ENCODE measurements at regions not wholly inside any gene's neighbourhood (a gene's known extent, or its start where the extent isn't known, plus 50 kb on each side); places are given as distances from the start of the nearest gene placed in this dataset.
"Not testable (repeated sequence)": the region's sequence is repeated elsewhere in the genome, so short reads cannot be mapped to it uniquely, and the experiment has no call there.

DNA sequence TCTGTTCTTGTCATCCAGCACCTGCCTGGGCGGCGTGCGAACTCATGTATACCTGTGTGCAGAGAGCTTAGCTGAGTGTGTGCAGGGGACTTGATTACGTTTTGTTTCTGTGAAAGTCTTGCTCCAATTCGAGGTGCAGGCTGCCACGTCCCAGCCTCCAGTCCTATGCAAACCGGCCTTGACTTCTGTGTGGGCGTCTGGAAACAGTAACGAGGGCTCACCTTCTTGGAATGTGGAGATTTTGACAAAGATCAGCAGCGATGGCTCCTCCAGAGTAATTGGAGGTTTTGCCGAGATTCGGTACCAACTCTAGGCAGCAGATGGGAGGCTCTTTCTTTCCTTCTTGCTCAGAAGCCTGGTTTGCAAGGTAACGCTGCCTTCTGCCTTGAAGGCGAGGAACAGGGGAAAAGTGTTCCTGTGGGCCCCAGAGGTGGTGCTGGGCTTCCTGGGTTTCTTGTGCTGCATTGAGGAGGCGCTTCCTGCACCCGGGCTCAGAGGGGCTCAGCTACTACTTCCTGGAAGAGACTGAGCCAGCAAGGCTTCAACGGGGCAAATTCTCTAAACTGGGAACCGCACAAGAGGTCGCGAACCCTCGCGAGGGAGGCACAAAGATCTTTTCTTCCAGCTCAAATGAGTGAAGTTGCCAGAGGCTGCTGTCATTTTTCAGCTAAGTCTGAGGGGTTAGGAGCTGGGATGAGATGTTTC is 249.0 kb downstream of the AACS start:
- DNase-seq = no peak

DNA sequence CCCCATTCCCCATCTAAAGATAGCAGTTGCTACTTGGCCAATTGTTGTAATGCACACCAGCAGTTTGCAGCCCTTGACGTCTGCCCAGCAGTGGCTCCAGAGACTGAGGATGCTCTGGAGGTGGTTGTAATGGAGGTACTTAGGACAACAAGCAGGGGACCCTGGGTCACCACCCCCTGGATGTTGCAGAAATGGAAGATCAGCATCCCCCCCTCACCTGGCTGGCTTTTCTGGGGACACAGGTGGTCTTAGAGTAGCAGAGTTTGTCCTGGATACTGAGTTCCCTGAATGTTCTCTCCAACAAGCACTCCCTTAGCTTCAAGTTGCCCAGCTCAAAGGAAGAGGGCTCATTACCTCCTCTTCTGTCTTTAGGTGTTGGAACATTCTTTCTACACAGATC is 250.5 kb downstream of the AACS start:
- DNase-seq = no peak

DNA sequence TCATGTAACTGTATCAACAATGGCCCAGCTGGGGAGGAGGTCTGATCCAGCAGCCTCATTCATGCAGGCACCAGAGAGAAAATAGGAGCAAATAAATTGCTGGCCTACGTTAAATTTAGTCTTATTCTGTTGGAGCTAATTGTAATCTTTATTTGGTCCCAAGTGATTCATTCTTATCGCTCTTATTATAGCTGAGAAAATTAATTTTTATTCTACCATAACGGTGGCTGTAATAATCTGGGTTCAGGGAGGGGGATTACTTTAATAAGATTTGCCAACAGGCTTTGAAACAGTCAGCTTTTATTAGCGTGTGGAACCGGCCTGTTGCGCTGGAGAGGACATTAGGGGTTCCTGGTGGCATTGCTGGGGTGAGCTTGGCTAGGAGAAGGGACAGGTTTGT is 254.9 kb downstream of the AACS start:
- DNase-seq = no peak

DNA sequence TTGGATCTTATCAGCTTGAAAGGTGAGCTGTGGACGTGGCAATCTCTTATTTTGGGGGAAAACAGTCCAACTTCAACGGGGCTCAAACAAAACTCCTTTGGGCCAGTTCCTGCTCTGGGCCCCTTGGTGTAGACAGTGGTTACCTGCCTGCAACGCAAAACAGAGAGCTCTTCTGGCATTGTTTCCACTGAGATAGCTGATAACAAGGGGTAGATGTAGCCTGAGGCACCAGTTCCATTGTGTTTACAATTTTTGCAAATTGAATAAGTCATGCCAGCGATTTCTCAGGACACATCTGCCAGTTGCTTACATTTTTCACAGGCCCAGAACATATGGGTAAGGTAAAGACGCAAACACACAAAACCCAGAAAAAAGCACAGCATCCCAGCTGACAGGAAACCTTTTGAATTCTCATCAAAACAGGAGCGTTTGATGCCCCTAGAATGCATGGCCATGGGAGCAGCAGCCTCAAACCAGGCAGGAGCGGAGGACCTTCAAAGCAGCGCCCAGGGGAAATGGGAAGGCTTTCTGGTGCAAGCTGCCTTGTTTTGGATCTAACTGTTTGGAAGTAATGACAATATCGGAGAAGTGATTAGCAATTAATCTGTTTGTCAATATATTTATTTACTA is 259.7 kb downstream of the AACS start:
- DNase-seq = no peak

DNA sequence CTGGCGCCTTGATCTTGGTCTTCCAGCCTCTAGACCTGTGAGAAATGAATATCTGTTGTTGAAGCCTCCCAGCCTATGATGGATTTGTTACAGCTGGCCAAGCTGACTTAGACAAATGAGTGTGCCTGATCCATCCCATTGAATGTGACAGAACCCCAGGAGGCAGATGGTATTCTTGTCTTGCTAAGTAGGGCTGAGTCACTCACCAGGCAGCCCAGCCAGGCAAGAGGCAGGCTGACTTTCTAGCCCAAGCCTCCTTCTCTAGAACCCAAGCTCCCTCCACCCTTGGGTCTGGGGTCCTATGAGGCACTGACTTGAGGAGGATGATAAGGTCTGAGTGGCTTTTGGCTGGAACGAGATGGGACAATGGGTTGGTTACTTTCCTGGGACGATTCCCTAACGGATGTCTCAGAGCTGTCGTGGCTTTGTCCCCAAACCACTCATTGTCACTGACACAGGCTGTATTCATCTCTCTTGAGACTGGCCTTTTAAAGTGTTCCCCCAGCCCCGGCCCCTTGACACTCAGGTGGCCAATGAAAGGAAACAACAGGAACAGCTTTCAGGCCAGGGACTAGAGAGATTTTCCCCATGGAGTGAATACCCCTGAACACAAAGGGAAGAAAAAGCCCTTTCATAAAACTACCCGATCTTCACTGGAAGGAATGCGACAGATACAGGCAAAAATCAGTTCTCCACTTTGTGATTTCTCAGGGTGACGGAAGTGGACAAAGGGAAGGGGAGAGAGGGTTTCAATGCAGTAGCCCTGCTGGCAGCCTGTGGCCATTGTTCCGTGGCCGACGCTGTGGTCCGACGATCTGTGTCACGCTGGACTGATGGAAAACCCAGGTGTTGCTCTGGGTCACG is 264.2 kb downstream of the AACS start:
- no peak for DNase-seq

DNA sequence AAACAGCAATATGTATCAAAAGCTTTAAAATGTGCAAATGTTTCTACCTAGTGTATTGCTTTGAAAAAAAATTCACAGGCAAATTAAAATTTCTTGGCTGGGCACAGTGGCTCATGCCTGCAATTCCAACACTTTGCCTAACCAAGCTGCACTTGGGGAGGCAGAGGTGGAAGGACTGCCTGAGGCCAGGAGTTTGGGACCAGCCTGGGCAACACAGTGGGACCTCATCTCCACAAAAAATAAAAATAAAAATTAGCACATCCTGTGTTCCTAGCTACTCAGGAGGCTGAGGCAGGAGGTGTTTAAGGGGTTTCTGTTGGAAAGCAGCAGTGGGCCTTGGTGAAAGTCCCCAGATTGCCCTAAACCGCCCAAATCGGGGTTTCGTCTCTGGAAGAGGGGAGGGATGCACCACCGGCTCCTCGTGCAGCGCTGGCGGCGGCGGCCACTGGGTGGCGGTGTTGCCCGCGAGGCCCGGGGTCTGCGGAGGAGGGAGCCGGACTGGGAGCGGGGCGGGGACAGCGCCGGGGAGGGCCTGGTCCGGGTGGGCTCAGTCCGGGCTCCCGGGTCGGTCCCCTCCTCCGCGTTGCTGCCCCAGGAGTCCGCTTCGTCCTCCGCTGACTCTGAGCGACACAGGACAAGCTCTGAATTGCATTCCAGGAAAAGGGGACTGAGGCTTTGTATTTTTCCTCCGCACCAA is 265.6 kb downstream of the AACS start:
- DNase-seq = peak; percentile 3

DNA sequence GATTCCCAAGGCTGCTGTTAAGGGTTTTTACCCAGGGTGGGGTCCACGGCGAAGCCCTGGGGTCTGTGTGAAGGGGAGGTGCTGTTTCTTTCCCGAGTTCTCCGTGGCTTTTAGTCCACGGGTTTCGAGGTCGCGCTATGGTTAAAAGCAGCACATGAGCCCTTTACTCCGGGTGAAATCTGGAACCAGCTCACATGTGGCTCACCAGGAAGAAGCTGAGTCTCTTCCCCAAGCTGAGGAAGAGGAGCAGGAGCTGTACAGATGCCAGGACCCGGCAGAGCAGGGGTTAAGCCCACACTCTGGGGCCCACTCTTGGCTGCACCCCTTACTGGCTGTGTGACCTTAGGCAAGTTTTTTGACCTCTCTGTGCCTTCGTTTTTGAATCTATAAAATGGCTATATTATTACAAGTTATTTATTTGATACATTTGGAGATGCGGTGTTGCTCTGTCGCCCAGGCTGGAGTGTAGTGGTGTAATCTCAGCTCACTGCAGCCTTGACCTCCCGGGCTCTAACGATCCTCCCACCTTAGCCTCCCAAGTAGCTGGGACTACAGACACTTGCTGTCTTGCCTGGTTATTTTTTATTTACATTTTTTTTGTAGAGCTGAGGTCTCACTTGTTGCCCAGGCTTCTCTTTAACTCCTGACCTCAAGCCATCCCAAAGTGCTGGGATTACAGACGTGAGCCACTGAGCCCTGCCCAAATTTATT is 266.3 kb downstream of the AACS start:
- DNase-seq = no peak

DNA sequence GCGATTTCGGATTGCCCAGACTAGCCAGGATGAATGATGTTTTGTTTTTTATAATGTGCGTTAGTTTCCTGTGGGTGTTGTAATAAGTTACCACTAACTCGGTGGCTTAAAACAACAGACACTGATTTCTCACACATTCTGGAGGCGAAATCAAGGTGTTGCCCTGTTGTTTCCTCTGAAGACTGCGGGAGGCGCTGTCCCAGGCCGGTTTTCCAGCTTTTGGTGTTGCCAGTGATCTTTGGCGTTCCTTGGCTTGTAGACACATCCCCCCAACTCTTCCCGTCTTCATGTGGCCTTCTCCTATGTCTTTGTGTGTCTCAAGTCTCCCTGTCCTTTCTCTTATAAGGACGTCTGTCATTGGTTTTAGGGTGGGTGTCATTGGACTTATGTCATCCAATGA is 267.7 kb downstream of the AACS start:
- no peak for DNase-seq

DNA sequence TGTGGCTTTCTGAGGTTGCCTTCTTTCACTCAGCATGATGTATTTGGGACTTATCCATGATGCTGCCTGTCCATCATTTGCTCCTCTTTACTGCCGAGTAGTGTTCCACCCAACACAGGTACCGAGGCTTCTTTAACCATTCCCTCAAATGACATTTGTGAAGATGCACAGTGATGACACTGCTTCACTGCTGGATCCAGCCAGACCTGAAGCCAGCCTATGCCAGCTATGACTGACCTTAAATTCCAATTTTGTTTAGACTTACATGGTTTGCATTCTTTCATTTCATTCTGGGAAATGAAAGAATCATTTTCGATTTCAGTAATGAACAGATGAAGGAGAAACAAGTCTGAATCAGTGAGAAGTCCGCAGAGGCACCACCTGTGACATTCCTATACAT is 271.0 kb downstream of the AACS start:
- DNase-seq = no peak

DNA sequence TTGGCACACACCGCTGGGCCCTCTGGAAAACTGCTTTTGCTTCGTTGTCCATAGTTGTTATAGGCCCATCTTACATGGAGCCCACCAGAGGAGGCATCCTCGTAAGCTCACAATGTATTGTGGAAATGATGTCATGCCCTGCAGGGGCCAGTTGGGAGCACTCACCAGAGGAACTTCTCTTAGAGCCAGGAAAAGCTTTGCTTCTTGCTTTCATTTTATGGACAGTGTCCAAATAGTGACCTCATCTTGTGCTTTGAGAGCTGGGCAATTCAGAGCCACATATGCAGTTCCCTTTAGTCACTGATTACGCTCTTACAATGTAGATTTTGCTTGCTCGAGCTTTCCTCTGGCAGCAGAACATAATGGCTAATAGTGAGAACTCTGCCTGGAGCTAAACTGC is 275.6 kb downstream of the AACS start:
- DNase-seq = no peak

DNA sequence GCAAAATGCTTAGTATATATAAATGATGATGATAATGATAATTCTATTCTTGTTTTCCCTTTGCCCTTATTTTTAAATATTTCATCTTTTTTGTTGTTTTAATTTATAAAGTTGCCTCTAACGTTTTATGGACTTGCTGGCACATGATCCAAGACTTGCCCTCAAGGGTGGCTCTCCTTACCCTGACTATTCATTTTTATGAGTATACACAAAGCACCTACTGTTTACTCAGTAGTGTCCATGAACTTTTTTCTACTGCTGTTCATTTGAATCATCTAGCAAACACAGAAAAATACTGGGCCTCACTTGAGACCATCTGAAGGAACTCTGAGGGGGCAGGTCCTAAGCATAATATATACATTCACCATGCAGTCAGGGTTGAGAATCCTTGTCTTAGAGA is 276.2 kb downstream of the AACS start:
- DNase-seq = no peak

DNA sequence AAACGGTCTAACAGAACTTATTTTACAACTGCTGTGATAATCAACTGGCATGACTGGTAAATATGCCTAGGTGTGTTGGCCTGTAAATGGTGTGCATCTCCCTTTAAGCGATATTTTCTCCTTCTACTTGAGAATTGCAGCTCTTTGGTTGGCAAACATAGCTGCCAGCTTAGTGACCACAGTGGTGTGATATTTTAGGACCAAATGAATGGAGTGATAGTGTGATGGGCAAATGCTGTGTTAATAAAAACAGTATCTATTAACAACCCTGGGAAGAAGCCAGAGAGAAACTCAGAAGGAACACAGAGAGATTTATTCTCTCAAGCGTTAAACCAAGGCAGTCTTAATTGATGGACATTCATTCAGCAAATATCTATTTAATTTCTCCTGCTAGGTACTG is 278.4 kb downstream of the AACS start:
- no peak for DNase-seq

DNA sequence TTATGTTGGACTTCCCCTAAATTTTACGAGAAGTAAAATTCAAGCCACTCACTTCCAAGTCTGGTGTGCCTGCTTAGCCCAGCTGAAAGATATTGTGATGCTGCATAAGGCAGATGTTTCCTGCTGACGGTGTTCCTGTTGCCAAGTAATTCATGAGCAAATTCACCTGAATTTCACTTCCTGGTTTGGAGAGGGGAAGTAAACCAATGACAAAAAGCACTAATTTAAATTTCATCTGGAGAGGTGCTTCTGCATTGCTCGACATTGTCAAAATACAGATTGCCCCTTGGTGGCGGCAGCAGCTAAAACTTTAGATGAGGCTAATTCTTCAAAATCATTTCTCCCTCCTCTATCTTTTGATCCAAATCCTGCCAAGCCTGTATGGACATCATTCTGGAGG is 281.1 kb downstream of the AACS start:
- no peak for DNase-seq

DNA sequence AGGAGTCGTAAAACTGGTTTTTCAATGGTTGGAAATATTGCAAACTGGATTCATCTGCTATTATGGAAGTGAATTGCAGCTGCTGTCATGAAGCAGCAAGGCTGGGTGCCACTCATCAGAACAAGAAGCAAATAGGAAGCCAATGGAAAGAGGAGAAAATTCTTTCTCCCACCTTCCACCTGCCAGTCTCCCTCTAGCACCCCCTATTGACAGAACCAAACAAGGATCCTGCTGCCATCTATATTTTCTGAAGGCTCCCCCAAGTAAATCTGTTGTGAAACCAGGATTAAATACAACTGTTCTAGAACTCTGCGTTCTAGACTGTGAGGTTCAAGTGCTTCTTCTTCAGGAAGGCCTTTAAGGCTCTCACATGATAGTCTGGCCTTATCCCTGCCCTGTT is 286.6 kb downstream of the AACS start:
- DNase-seq = no peak

DNA sequence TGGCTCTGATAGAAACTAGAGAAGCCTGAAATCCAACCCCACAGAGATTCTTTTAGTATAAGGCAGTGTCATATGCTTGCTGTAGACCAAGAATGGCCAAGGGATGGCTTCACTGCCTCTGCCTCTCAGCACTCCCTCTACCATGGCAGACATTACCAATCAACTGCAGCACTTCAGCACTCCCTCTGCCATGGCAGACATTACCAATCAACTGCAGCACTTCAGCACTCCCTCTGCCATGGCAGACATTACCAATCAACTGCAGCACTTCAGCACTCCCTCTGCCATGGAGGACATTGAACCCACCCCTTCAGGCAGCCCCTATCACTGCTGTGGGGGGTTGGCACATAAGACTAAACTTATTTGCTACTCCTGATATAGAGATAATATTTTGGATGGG is 287.8 kb downstream of the AACS start:
- not testable (repeated sequence) for DNase-seq

DNA sequence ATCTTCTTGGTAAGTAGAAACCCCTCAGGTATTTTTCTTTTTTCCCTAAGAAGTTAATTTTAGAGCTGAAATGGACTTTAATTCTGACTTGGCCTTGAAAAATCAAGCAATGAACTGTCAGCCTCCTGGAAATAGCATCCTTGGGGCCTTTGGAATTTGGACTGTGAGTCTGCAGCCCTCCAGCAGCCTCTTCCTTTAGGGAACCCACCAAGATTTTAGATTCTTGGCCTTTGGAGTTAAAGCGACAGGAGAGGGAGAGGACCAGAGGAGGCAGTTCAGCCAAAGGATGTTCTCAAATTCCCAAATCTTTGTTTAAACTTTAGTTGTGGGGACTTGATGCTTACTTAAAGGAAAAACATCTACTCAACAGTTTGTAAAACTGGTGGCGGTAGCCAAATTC is 288.6 kb downstream of the AACS start:
- no peak for DNase-seq

DNA sequence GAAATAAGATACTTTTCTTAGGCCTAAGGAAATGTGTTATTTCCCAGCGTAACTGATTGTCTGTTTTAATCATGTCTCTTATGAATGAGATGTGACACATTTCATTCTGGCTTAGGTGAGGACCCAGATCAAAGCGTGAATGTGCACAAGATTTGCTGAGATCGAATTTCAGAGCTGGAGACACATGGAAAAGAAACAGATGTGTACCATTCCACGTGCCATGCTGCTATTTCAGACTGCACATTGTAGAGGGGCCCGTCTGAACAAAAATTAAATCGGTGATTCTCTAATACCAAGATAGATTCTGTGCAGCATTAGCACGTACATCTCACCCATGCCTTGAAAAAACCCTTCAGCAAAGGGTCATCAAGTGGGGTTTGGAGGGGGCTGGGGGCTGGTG is 290.4 kb downstream of the AACS start:
- no peak for DNase-seq

DNA sequence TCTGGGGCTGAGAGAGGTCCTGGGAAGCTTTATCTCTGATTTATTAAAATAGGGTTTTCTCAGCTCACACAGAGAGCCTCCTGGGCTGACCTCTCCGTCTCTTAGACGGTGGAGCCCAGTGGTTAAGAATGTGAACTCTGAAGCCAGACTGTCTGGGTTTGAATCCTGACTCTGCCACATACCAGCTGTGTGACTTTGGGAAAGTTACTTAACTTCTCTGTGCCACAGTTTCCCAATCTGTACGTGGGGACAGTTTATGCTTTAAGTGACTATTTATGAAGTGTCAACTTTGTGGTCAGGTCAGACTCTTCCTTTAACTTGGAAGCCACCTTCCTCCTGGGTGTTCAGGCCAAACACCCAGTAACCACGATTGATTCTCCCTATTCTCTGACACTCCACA is 290.9 kb downstream of the AACS start:
- DNase-seq = no peak

DNA sequence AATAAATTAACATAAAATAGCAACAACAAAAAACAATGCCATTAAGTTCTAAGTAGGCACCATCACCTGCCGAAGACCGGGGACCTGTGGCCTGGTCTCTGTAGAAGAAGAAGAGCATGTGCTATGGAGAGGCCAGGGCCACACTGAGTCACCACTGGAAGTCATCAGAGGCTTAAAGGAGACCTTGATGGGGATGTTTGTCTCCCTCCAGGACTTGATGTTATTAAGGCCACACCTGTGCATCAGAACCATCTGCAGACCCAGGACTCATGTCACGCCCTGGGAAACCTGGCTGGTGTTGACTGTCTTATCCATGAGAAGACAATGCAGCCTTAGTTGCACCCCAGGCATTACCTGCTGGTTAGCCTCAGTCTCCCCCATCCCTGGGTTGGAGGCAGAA is 292.3 kb downstream of the AACS start:
- DNase-seq = no peak

DNA sequence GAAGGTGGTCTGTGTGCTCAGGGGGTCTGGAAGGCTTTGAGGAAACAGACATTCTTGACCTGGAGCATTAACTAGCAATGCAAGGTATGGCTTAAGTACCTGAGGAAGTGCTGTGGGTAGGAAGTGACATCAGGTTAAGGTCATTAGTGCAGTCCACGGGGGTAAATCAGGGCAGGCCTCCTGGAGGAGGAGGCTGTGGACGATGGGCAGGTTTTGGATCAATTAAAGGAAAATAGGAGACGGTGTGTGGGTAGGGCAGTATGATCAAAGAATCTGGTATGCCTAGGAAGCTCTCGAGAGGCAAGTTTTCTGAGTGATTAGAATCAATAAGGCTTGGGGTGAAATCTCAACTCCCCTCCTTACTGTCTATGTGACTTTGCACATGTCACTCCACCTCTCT is 295.3 kb downstream of the AACS start:
- no peak for DNase-seq

DNA sequence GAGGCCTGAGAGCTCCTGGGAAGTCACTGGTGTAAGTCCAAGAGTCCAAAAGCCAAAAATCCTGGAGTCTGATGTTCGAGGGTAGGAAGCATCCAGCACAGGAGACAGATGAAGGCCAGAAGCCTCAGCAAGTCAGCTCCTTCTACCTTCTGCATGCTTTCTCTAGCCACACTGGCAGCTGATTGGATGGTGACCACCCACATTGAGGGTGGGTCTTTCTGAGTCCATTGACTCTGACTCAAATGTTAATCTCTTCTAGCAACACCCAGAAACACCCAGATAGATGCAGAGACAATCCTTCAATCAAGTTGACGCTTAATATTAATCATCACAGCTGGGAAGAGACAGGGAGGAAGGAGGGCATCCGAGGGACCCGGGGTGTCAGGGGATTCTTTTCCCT is 305.8 kb downstream of the AACS start:
- DNase-seq = no peak

DNA sequence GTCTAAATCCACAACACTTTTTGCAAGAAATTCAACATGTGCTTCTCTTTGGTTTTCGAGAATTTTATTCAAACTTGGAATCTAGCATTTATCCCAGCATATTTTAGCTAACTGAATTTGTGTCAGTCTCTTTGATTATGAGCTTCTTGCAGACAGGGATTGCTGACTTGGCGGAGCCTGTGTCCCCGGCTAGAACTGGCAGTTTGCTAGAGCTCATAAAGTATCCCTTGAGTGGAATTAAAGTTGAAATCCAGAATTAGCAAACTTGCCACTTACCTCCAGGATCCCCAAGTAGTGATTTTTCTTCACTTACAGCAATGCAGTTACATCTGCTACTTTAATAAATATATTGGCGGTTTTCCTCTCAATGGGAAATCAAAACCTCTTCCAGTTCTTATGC is 306.9 kb downstream of the AACS start:
- DNase-seq = no peak

DNA sequence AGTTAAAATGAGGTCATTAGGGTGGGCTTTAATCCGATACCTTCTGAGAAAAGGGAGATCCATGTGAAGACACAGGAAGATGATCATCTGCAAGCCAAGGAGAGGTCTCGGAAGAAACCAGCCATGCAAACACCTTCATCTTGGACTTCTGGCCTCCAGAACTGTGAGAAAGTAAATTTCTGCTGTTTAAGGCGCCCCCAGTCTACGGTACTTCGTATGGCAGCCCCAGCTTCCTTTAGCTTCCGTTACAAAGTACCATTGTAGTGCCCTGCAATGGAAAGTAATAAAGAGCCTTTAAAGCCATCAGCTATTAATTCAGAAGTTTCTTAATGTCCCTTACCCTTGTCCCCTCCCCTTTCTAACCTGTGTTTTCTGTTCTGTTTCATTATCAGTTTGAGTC is 308.1 kb downstream of the AACS start:
- DNase-seq = no peak

All from CD4-positive, alpha-beta T cell treated with Interleukin-17A for 1 hour (primary cell).